ENCODE measurements at regions not wholly inside any gene's neighbourhood (a gene's known extent, or its start where the extent isn't known, plus 50 kb on each side); places are given as distances from the start of the nearest gene placed in this dataset.
A peak's percentile ranks its signal among the peaks of the same experiment; 100 is the strongest.
"Not testable (repeated sequence)": the region's sequence is repeated elsewhere in the genome, so short reads cannot be mapped to it uniquely, and the experiment has no call there.

- H3K23ac ChIP-seq (ENCODE audit: low read length in 2 of 2); DNase-seq; H2BK120ac ChIP-seq (ENCODE audit: low read depth, low read length); H3K14ac ChIP-seq (ENCODE audit: low read length in 2 of 2); H2AK5ac ChIP-seq (ENCODE audit: low read length, severe bottlenecking); H3K36me3 ChIP-seq (ENCODE audit: control insufficient read depth in 1 of 2, insufficient read depth in 2 of 2, low read depth in 1 of 2, low read length in 2 of 2); H2BK12ac ChIP-seq (ENCODE audit: low read length in 2 of 2); H3K18ac ChIP-seq (ENCODE audit: low read depth in 1 of 2, low read length in 2 of 2); H4K8ac ChIP-seq (ENCODE audit: low read length); H2BK15ac ChIP-seq (ENCODE audit: low read depth, poor library complexity, severe bottlenecking); H3K4ac ChIP-seq (ENCODE audit: low read depth in 1 of 2, low read length in 2 of 2); H3K4me1 ChIP-seq (ENCODE audit: control insufficient read depth, insufficient read depth, low read depth, low read length); H3K4me3 ChIP-seq (ENCODE audit: insufficient read depth in 1 of 2, low read depth in 1 of 2, low read length in 2 of 2); H3K27ac ChIP-seq (ENCODE audit: low read length, poor library complexity, severe bottlenecking); H3K27me3 ChIP-seq (ENCODE audit: control insufficient read depth in 1 of 2, insufficient read depth in 1 of 2, low read length in 2 of 2); H3K79me1 ChIP-seq (replicated peaks; ENCODE audit: low read length, poor library complexity, severe bottlenecking); H3K9ac ChIP-seq (ENCODE audit: low read length); H2BK5ac ChIP-seq (ENCODE audit: low read depth, low read length, poor library complexity, severe bottlenecking); H3K9me3 ChIP-seq (ENCODE audit: control insufficient read depth, low read length); H2AFZ ChIP-seq (ENCODE audit: low read depth, low read length); H3K4me2 ChIP-seq (ENCODE audit: low read length, poor library complexity, severe bottlenecking): not testable (repeated sequence)
- H4K91ac ChIP-seq (ENCODE audit: low read length), result peak overlapping the region; percentile 39
- 57% methylated on average over 4 of the region's 4 CpGs for WGBS
Measured at GRCh38 chr20:29868688-29869087, 1388.8 kb upstream of the DEFB115 start.

GRCh38 chr20:29871816-29872215, 1385.6 kb upstream of the DEFB115 start:
- H3K79me1 ChIP-seq (replicated peaks; ENCODE audit: low read length, poor library complexity, severe bottlenecking); H3K27me3 ChIP-seq (ENCODE audit: control insufficient read depth in 1 of 2, insufficient read depth in 1 of 2, low read length in 2 of 2); H3K9ac ChIP-seq (ENCODE audit: low read length): not testable (repeated sequence)

GRCh38 chr20:29873946-29874345, 1383.5 kb upstream of the DEFB115 start:
- Histone ChIP-seq H4K8ac (ENCODE audit: low read length) (no peak overlapping the region), H2BK120ac (ENCODE audit: low read depth, low read length) (no peak overlapping the region), H3K36me3 (ENCODE audit: control insufficient read depth in 1 of 2, insufficient read depth in 2 of 2, low read depth in 1 of 2, low read length in 2 of 2) (peaks cover 0 to 3% of the 10 kb centered on the region in 2 experiments), H2AFZ (ENCODE audit: low read depth, low read length) (no peak overlapping the region), H2BK5ac (ENCODE audit: low read depth, low read length, poor library complexity, severe bottlenecking) (no peak overlapping the region), H4K91ac (ENCODE audit: low read length) (no peak overlapping the region), H3K9ac (ENCODE audit: low read length) (no peak overlapping the region), H3K4me3 (ENCODE audit: insufficient read depth in 1 of 2, low read depth in 1 of 2, low read length in 2 of 2) (peak overlapping the region in 1 of 2 experiments; percentile 63), H3K9me3 (ENCODE audit: control insufficient read depth, low read length) (peaks cover 14% of the 10 kb centered on the region), H2BK12ac (ENCODE audit: low read length in 2 of 2) (no peak overlapping the region), H3K27me3 (ENCODE audit: control insufficient read depth in 1 of 2, insufficient read depth in 1 of 2, low read length in 2 of 2) (no peaks in the 10 kb centered on the region), H3K4me2 (ENCODE audit: low read length, poor library complexity, severe bottlenecking) (no peak overlapping the region), H2AK5ac (ENCODE audit: low read length, severe bottlenecking) (no peak overlapping the region), H3K79me1 (replicated peaks; ENCODE audit: low read length, poor library complexity, severe bottlenecking) (no peaks in the 10 kb centered on the region), H3K4ac (ENCODE audit: low read depth in 1 of 2, low read length in 2 of 2) (no peak overlapping the region), H3K4me1 (ENCODE audit: control insufficient read depth, insufficient read depth, low read depth, low read length) (no peaks in the 10 kb centered on the region), H3K27ac (ENCODE audit: low read length, poor library complexity, severe bottlenecking) (no peak overlapping the region), H3K14ac (ENCODE audit: low read length in 2 of 2) (no peak overlapping the region), H2BK15ac (ENCODE audit: low read depth, poor library complexity, severe bottlenecking) (no peak overlapping the region), H3K23ac (ENCODE audit: low read length in 2 of 2) (no peak overlapping the region), H3K18ac (ENCODE audit: low read depth in 1 of 2, low read length in 2 of 2) (peak overlapping the region in 1 of 2 experiments; percentile 7)
- peak; percentile 33 for DNase-seq
- 81% methylated on average over 14 of the region's 28 CpGs for WGBS

More at GRCh38 chr20:29871816-29872215, 1385.6 kb upstream of the DEFB115 start:
- H3K36me3 ChIP-seq (ENCODE audit: control insufficient read depth in 1 of 2, insufficient read depth in 2 of 2, low read depth in 1 of 2, low read length in 2 of 2); H3K14ac ChIP-seq (ENCODE audit: low read length in 2 of 2); H2BK12ac ChIP-seq (ENCODE audit: low read length in 2 of 2); H2BK120ac ChIP-seq (ENCODE audit: low read depth, low read length); H3K9me3 ChIP-seq (ENCODE audit: control insufficient read depth, low read length); H2BK15ac ChIP-seq (ENCODE audit: low read depth, poor library complexity, severe bottlenecking); H2BK5ac ChIP-seq (ENCODE audit: low read depth, low read length, poor library complexity, severe bottlenecking); DNase-seq; H3K4me1 ChIP-seq (ENCODE audit: control insufficient read depth, insufficient read depth, low read depth, low read length); H4K91ac ChIP-seq (ENCODE audit: low read length); H4K8ac ChIP-seq (ENCODE audit: low read length); H2AFZ ChIP-seq (ENCODE audit: low read depth, low read length); H3K4ac ChIP-seq (ENCODE audit: low read depth in 1 of 2, low read length in 2 of 2); H2AK5ac ChIP-seq (ENCODE audit: low read length, severe bottlenecking); H3K18ac ChIP-seq (ENCODE audit: low read depth in 1 of 2, low read length in 2 of 2); H3K23ac ChIP-seq (ENCODE audit: low read length in 2 of 2); H3K27ac ChIP-seq (ENCODE audit: low read length, poor library complexity, severe bottlenecking); H3K4me3 ChIP-seq (ENCODE audit: insufficient read depth in 1 of 2, low read depth in 1 of 2, low read length in 2 of 2); H3K4me2 ChIP-seq (ENCODE audit: low read length, poor library complexity, severe bottlenecking): not testable (repeated sequence)
- 39% methylated on average over 2 of the region's 2 CpGs for WGBS

GRCh38 chr20:29874476-29875202, 1382.8 kb upstream of the DEFB115 start:
- Histone ChIP-seq H2BK120ac (ENCODE audit: low read depth, low read length) (no peak overlapping the region), H3K9ac (ENCODE audit: low read length) (no peak overlapping the region), H2BK5ac (ENCODE audit: low read depth, low read length, poor library complexity, severe bottlenecking) (no peak overlapping the region), H3K27me3 (ENCODE audit: control insufficient read depth in 1 of 2, insufficient read depth in 1 of 2, low read length in 2 of 2) (no peaks in the 10 kb centered on the region), H4K8ac (ENCODE audit: low read length) (no peak overlapping the region), H3K4me2 (ENCODE audit: low read length, poor library complexity, severe bottlenecking) (no peak overlapping the region), H2BK15ac (ENCODE audit: low read depth, poor library complexity, severe bottlenecking) (no peak overlapping the region), H3K18ac (ENCODE audit: low read depth in 1 of 2, low read length in 2 of 2) (no peak overlapping the region), H3K36me3 (ENCODE audit: control insufficient read depth in 1 of 2, insufficient read depth in 2 of 2, low read depth in 1 of 2, low read length in 2 of 2) (peaks cover 0 to 3% of the 10 kb centered on the region in 2 experiments), H3K27ac (ENCODE audit: low read length, poor library complexity, severe bottlenecking) (no peak overlapping the region), H3K14ac (ENCODE audit: low read length in 2 of 2) (no peak overlapping the region), H3K4me3 (ENCODE audit: insufficient read depth in 1 of 2, low read depth in 1 of 2, low read length in 2 of 2) (no peak overlapping the region), H3K4me1 (ENCODE audit: control insufficient read depth, insufficient read depth, low read depth, low read length) (no peaks in the 10 kb centered on the region), H3K9me3 (ENCODE audit: control insufficient read depth, low read length) (peaks cover 18% of the 10 kb centered on the region), H4K91ac (ENCODE audit: low read length) (no peak overlapping the region), H2AFZ (ENCODE audit: low read depth, low read length) (no peak overlapping the region), H3K79me1 (replicated peaks; ENCODE audit: low read length, poor library complexity, severe bottlenecking) (no peaks in the 10 kb centered on the region), H2AK5ac (ENCODE audit: low read length, severe bottlenecking) (no peak overlapping the region), H3K23ac (ENCODE audit: low read length in 2 of 2) (no peak overlapping the region), H3K4ac (ENCODE audit: low read depth in 1 of 2, low read length in 2 of 2) (no peak overlapping the region), H2BK12ac (ENCODE audit: low read length in 2 of 2) (no peak overlapping the region)
- 81% methylated on average over 24 of the region's 25 CpGs for WGBS
- no peak for DNase-seq
